ENCODE measurements at regions not wholly inside any gene's neighbourhood (a gene's known extent, or its start where the extent isn't known, plus 50 kb on each side); places are given as distances from the start of the nearest gene placed in this dataset.

DNA sequence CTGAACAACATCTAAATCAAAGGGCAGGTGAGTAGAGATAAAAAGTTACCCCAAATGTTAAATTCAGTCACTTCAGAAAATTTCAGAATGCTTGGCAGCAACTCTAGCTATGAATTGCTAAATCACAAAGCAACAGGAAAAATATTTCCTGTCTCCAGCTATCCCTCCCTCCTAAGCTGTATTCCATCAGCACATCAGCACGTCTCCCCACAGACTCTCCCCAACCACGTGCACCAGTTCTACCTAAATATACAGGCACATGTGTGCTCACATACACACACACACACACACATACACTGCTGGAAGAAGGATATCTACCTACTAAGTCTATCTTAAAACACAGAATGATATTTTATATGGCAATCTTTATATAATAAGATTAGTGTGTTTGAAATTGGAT, 177.1 kb upstream of the ARHGEF26 start:
- no peaks in the 10 kb centered on the region for H3K4me1 ChIP-seq (ENCODE audit: control insufficient read depth in 3 of 3, insufficient read depth in 3 of 3, low read length in 3 of 3)
- no peaks in the 10 kb centered on the region for H3K36me3 ChIP-seq (ENCODE audit: control insufficient read depth in 3 of 3, insufficient read depth in 3 of 3, low read length in 3 of 3)
- H3K27me3 ChIP-seq (ENCODE audit: control insufficient read depth in 3 of 3, insufficient read depth in 3 of 3, low read length in 3 of 3) = no peaks in the 10 kb centered on the region
- no peak overlapping the region for H3K4me3 ChIP-seq (ENCODE audit: low read length in 3 of 3)
- H3K9ac ChIP-seq (ENCODE audit: low read depth in 1 of 3, low read length in 3 of 3) = no peak overlapping the region
- H3K27ac ChIP-seq (ENCODE audit: low read depth, low read length) = no peak overlapping the region
- H3K9me3 ChIP-seq (ENCODE audit: control insufficient read depth in 3 of 3, low read length in 3 of 3) = peaks cover 0 to 2% (median 0%) of the 10 kb centered on the region in 3 donors

DNA sequence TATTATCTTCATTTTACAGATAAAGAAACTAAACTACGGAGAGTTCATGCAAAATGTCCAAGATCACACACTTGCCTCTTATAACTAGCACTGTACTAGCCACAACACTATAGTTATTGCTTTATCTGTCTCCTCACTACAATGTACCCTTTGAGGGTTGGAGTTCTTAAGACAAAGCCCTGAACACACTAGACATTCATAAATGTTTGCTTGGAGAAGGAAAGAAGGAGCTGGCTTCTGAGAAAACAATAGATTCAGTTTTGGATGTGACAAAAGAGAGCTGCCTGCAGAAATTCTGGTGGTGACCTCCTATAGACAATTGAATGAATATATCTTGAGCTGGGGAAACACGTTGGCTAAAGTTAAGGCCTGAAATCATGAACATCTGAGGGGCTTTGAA, 169.9 kb upstream of the ARHGEF26 start:
- no peak overlapping the region for H3K4me3 ChIP-seq (ENCODE audit: low read length in 3 of 3)
- no peaks in the 10 kb centered on the region for H3K4me1 ChIP-seq (ENCODE audit: control insufficient read depth in 3 of 3, insufficient read depth in 3 of 3, low read length in 3 of 3)
- H3K9me3 ChIP-seq (ENCODE audit: control insufficient read depth in 3 of 3, low read length in 3 of 3) = peaks cover 0 to 2% (median 0%) of the 10 kb centered on the region in 3 donors
- H3K27ac ChIP-seq (ENCODE audit: low read depth, low read length) = no peak overlapping the region
- H3K27me3 ChIP-seq (ENCODE audit: control insufficient read depth in 3 of 3, insufficient read depth in 3 of 3, low read length in 3 of 3) = peaks cover 0 to 2% (median 0%) of the 10 kb centered on the region in 3 donors
- no peaks in the 10 kb centered on the region for H3K36me3 ChIP-seq (ENCODE audit: control insufficient read depth in 3 of 3, insufficient read depth in 3 of 3, low read length in 3 of 3)
- H3K9ac ChIP-seq (ENCODE audit: low read depth in 1 of 3, low read length in 3 of 3) = no peak overlapping the region

- no peaks in the 10 kb centered on the region for H3K4me1 ChIP-seq (ENCODE audit: control insufficient read depth in 3 of 3, insufficient read depth in 3 of 3, low read length in 3 of 3)
- no peak overlapping the region for H3K9ac ChIP-seq (ENCODE audit: low read depth in 1 of 3, low read length in 3 of 3)
- H3K27ac ChIP-seq (ENCODE audit: low read depth, low read length) = no peak overlapping the region
- H3K4me3 ChIP-seq (ENCODE audit: low read length in 3 of 3) = no peak overlapping the region
- peaks cover 0 to 2% (median 0%) of the 10 kb centered on the region in 3 donors for H3K9me3 ChIP-seq (ENCODE audit: control insufficient read depth in 3 of 3, low read length in 3 of 3)
- peaks cover 0 to 2% (median 0%) of the 10 kb centered on the region in 3 donors for H3K27me3 ChIP-seq (ENCODE audit: control insufficient read depth in 3 of 3, insufficient read depth in 3 of 3, low read length in 3 of 3)
- H3K36me3 ChIP-seq (ENCODE audit: control insufficient read depth in 3 of 3, insufficient read depth in 3 of 3, low read length in 3 of 3) = no peaks in the 10 kb centered on the region
Measured at GRCh38 chr3:153952091-153952490, 169.1 kb upstream of the ARHGEF26 start.

DNA sequence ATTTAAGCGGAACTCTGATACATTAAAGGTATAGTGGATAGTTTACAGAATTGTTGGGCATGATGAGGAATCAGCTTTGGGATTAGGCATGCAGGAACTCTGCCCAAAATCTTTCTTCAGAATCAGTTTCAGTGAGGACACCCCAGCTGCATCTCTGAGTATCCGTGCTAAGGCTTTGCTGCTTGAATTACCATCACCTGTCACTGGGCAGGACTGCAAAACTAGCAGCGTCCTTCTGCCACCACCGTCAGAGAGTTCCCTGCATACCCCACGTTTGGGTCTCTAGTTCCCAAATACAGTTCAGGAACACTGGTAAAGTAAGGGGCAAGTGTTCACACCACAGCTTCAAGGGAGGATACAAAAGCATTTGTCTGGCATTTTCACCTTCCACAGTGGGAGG, 164.6 kb upstream of the ARHGEF26 start:
- no peak overlapping the region for H3K4me3 ChIP-seq (ENCODE audit: low read length in 3 of 3)
- H3K36me3 ChIP-seq (ENCODE audit: control insufficient read depth in 3 of 3, insufficient read depth in 3 of 3, low read length in 3 of 3) = no peaks in the 10 kb centered on the region
- no peaks in the 10 kb centered on the region for H3K4me1 ChIP-seq (ENCODE audit: control insufficient read depth in 3 of 3, insufficient read depth in 3 of 3, low read length in 3 of 3)
- no peaks in the 10 kb centered on the region for H3K9me3 ChIP-seq (ENCODE audit: control insufficient read depth in 3 of 3, low read length in 3 of 3)
- peaks cover 0 to 2% (median 0%) of the 10 kb centered on the region in 3 donors for H3K27me3 ChIP-seq (ENCODE audit: control insufficient read depth in 3 of 3, insufficient read depth in 3 of 3, low read length in 3 of 3)
- no peak overlapping the region for H3K9ac ChIP-seq (ENCODE audit: low read depth in 1 of 3, low read length in 3 of 3)
- H3K27ac ChIP-seq (ENCODE audit: low read depth, low read length) = no peak overlapping the region

DNA sequence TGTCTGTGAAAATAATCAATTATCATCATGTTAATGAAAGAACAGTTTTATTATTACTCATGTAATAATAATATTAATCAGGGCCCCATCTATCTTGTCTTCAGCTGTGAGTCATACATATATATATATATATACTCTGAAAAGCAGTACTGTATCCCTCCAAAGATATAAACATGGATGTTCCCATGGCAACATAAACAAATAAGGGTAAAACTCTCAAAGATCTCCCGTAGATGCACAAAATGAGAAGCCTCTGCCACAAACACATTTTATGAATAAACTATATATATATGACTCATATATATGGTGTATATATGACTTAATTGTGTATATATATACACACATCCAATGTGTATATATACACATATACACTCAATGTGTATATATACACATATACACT, 163.8 kb upstream of the ARHGEF26 start:
- Histone ChIP-seq H3K9ac (ENCODE audit: low read depth in 1 of 3, low read length in 3 of 3) (no peak overlapping the region), H3K4me3 (ENCODE audit: low read length in 3 of 3) (no peak overlapping the region), H3K27me3 (ENCODE audit: control insufficient read depth in 3 of 3, insufficient read depth in 3 of 3, low read length in 3 of 3) (peaks cover 0 to 2% (median 0%) of the 10 kb centered on the region in 3 donors), H3K36me3 (ENCODE audit: control insufficient read depth in 3 of 3, insufficient read depth in 3 of 3, low read length in 3 of 3) (no peaks in the 10 kb centered on the region), H3K4me1 (ENCODE audit: control insufficient read depth in 3 of 3, insufficient read depth in 3 of 3, low read length in 3 of 3) (no peaks in the 10 kb centered on the region), H3K27ac (ENCODE audit: low read depth, low read length) (no peak overlapping the region), H3K9me3 (ENCODE audit: control insufficient read depth in 3 of 3, low read length in 3 of 3) (no peaks in the 10 kb centered on the region)

GRCh38 chr3:153958635-153959595, 162.3 kb upstream of the ARHGEF26 start:
- no peak overlapping the region for H3K9ac ChIP-seq (ENCODE audit: low read depth in 1 of 3, low read length in 3 of 3)
- H3K4me3 ChIP-seq (ENCODE audit: low read length in 3 of 3) = no peak overlapping the region
- H3K9me3 ChIP-seq (ENCODE audit: control insufficient read depth in 3 of 3, low read length in 3 of 3) = no peaks in the 10 kb centered on the region
- H3K27ac ChIP-seq (ENCODE audit: low read depth, low read length) = no peak overlapping the region
- H3K4me1 ChIP-seq (ENCODE audit: control insufficient read depth in 3 of 3, insufficient read depth in 3 of 3, low read length in 3 of 3) = no peaks in the 10 kb centered on the region
- peaks cover 0 to 2% (median 0%) of the 10 kb centered on the region in 3 donors for H3K27me3 ChIP-seq (ENCODE audit: control insufficient read depth in 3 of 3, insufficient read depth in 3 of 3, low read length in 3 of 3)
- H3K36me3 ChIP-seq (ENCODE audit: control insufficient read depth in 3 of 3, insufficient read depth in 3 of 3, low read length in 3 of 3) = no peaks in the 10 kb centered on the region

DNA sequence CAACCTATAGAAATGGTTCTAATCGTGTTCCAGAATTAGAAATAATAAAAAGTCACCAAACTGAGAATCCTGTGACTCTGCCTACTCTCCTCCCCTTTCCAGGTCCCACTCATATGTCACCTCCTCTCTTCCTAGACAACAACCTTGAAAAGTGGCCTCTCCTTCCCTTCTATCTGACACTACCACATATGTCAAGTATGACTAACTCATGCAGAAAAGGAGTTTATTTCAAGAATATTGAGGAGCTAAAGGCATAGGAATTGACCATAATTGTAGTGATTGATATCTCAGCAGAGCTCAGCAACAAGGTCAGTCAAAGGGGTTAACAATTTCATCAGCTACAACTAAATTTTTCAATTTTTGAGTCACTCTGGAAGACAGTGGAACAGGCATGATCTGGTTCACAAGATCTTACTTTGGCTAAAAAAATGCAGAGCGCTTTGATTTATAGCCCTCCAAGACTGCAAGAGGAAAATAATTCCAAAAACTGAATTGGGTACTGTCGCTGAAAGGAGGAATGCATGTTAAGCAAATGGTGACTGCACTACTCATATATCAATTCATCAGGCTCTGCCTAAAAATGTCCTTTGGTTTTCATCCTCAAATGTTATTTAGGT, 160.6 kb upstream of the ARHGEF26 start:
- Histone ChIP-seq H3K36me3 (ENCODE audit: control insufficient read depth in 3 of 3, insufficient read depth in 3 of 3, low read length in 3 of 3) (no peaks in the 10 kb centered on the region), H3K27ac (ENCODE audit: low read depth, low read length) (no peak overlapping the region)

GRCh38 chr3:153961494-153961893, 159.7 kb upstream of the ARHGEF26 start:
- H3K4me3 ChIP-seq (ENCODE audit: low read length in 3 of 3) = no peak overlapping the region
- no peaks in the 10 kb centered on the region for H3K9me3 ChIP-seq (ENCODE audit: control insufficient read depth in 3 of 3, low read length in 3 of 3)

More for the DNA sequence above, 160.6 kb upstream of the ARHGEF26 start:
- Histone ChIP-seq H3K9me3 (ENCODE audit: control insufficient read depth in 3 of 3, low read length in 3 of 3) (no peaks in the 10 kb centered on the region), H3K4me3 (ENCODE audit: low read length in 3 of 3) (no peak overlapping the region), H3K4me1 (ENCODE audit: control insufficient read depth in 3 of 3, insufficient read depth in 3 of 3, low read length in 3 of 3) (no peaks in the 10 kb centered on the region), H3K27me3 (ENCODE audit: control insufficient read depth in 3 of 3, insufficient read depth in 3 of 3, low read length in 3 of 3) (no peaks in the 10 kb centered on the region), H3K9ac (ENCODE audit: low read depth in 1 of 3, low read length in 3 of 3) (no peak overlapping the region)

DNA sequence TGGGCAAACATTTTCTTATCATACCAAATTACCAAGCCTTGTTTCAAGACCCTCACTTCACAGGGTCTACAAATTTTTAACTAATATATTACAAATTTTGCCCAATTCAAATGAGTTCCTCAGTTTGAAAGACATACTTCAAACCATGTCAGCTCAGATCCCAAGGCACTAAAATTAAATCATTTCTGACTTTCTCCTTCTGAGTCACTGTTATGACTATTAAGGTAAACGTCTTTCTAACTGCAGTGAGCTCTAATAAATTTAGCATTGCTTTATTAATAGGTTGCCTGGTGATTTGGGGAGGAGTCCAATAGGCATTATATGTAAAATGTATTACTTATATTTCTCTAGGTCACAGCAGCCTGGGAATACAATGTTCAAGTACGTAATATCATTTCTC, 158.2 kb upstream of the ARHGEF26 start:
- Histone ChIP-seq H3K4me3 (ENCODE audit: low read length in 3 of 3) (no peak overlapping the region), H3K36me3 (ENCODE audit: control insufficient read depth in 3 of 3, insufficient read depth in 3 of 3, low read length in 3 of 3) (no peaks in the 10 kb centered on the region), H3K27me3 (ENCODE audit: control insufficient read depth in 3 of 3, insufficient read depth in 3 of 3, low read length in 3 of 3) (no peaks in the 10 kb centered on the region), H3K9me3 (ENCODE audit: control insufficient read depth in 3 of 3, low read length in 3 of 3) (no peaks in the 10 kb centered on the region), H3K27ac (ENCODE audit: low read depth, low read length) (no peak overlapping the region), H3K9ac (ENCODE audit: low read depth in 1 of 3, low read length in 3 of 3) (no peak overlapping the region), H3K4me1 (ENCODE audit: control insufficient read depth in 3 of 3, insufficient read depth in 3 of 3, low read length in 3 of 3) (no peaks in the 10 kb centered on the region)

More at GRCh38 chr3:153961494-153961893, 159.7 kb upstream of the ARHGEF26 start:
- H3K9ac ChIP-seq (ENCODE audit: low read depth in 1 of 3, low read length in 3 of 3) = no peak overlapping the region
- H3K4me1 ChIP-seq (ENCODE audit: control insufficient read depth in 3 of 3, insufficient read depth in 3 of 3, low read length in 3 of 3) = no peaks in the 10 kb centered on the region
- no peak overlapping the region for H3K27ac ChIP-seq (ENCODE audit: low read depth, low read length)
- no peaks in the 10 kb centered on the region for H3K27me3 ChIP-seq (ENCODE audit: control insufficient read depth in 3 of 3, insufficient read depth in 3 of 3, low read length in 3 of 3)
- H3K36me3 ChIP-seq (ENCODE audit: control insufficient read depth in 3 of 3, insufficient read depth in 3 of 3, low read length in 3 of 3) = no peaks in the 10 kb centered on the region

DNA sequence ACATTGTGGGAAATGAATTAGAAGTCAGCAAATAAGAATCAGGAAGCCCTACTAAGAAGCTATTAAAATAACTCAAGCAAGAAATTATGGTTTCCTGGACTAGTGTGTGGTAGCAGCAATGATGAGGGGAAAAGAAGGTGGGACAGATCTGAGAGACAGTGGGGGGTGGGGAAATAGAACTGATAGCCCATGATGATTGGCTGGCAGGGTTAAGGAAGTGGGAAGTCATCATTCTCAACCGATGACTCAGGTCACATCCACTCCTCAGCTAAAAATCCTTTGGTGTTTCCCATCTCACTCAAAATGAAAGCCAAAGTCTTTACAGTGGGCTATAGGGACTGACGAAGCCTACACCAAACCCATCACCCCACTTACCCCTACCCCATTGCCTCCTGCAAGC, 153.9 kb upstream of the ARHGEF26 start:
- H3K27ac ChIP-seq (ENCODE audit: low read depth, low read length) = no peak overlapping the region
- no peak overlapping the region for H3K9ac ChIP-seq (ENCODE audit: low read depth in 1 of 3, low read length in 3 of 3)
- H3K9me3 ChIP-seq (ENCODE audit: control insufficient read depth in 3 of 3, low read length in 3 of 3) = no peaks in the 10 kb centered on the region
- no peaks in the 10 kb centered on the region for H3K36me3 ChIP-seq (ENCODE audit: control insufficient read depth in 3 of 3, insufficient read depth in 3 of 3, low read length in 3 of 3)
- H3K4me1 ChIP-seq (ENCODE audit: control insufficient read depth in 3 of 3, insufficient read depth in 3 of 3, low read length in 3 of 3) = no peaks in the 10 kb centered on the region
- H3K4me3 ChIP-seq (ENCODE audit: low read length in 3 of 3) = no peak overlapping the region
- no peaks in the 10 kb centered on the region for H3K27me3 ChIP-seq (ENCODE audit: control insufficient read depth in 3 of 3, insufficient read depth in 3 of 3, low read length in 3 of 3)
